ENCODE measurements at regions not wholly inside any gene's neighbourhood (a gene's known extent, or its start where the extent isn't known, plus 50 kb on each side); places are given as distances from the start of the nearest gene placed in this dataset.
A peak's percentile ranks its signal among the peaks of the same experiment; 100 is the strongest.
"Not testable (repeated sequence)": the region's sequence is repeated elsewhere in the genome, so short reads cannot be mapped to it uniquely, and the experiment has no call there.

DNA sequence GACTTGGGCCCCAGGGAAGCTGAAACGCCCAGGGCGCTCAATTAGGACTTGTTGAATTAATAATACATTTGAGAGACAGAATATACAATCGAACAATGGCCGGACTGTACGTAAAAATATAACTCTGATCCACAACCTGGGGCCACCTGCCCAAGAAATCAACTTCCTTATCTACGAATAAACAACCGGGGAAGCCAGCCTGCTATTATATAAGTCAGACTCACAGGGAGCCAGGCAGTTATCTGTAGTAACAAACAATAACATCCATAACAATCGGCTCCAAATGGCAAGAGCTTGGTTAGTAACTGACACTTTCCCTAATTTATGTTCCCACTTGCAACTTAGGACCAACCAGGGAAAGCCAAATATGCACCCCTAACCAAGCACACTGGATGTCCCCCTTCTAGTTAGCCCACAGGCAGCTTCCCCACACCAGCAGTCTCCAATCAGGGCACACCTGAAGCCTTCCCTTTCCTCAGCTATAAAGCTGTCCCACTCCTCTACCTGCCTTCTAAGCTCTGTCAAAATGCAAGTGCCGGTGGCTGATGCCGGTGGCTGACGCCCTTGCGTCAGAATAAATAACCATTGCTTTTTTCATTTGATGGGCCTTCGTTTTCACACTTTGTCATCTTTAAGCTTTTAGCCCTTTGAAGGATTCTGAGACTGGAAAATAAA lies 135.2 kb downstream of the FAM72B start:
- no CpG with 5 or more reads among the region's 13 CpGs for WGBS (ENCODE audit: extremely low coverage, insufficient read length, low lambda C conversion rate)
- H3K4me1 ChIP-seq (ENCODE audit: insufficient read depth, low read length); H3K23ac ChIP-seq (ENCODE audit: insufficient read length, low read depth, low read length); H3K4me2 ChIP-seq (ENCODE audit: insufficient read depth, insufficient read length, low read length); H2BK120ac ChIP-seq (ENCODE audit: low read depth, low read length, poor library complexity, severe bottlenecking); H3K27me3 ChIP-seq (ENCODE audit: insufficient read depth, low read length); H3K36me3 Mint-ChIP-seq (ENCODE audit: insufficient read depth in 1 of 3, low read depth in 3 of 3); H2AFZ ChIP-seq (ENCODE audit: low read length); H3K27ac Mint-ChIP-seq; H4K8ac ChIP-seq (replicated peaks; ENCODE audit: insufficient read length, low read depth, low read length); H4K91ac ChIP-seq (ENCODE audit: insufficient read length, low read depth, low read length); H2BK5ac ChIP-seq (ENCODE audit: insufficient read length, low read length); H3K14ac ChIP-seq (ENCODE audit: insufficient read depth, low read length); H4K20me1 ChIP-seq (ENCODE audit: control insufficient read depth, insufficient read depth, insufficient read length); H3K23me2 ChIP-seq (ENCODE audit: insufficient read length, low read depth, low read length, poor library complexity, severe bottlenecking); H3T11ph ChIP-seq (ENCODE audit: low read length); H3K56ac ChIP-seq (ENCODE audit: insufficient read length, low read depth, low read length); H3K79me1 ChIP-seq (ENCODE audit: insufficient read depth, low read depth, low read length, poor library complexity, severe bottlenecking); H2BK15ac ChIP-seq (ENCODE audit: low read depth, low read length); H3K4ac ChIP-seq (ENCODE audit: low read depth, low read length); H3K9me3 Mint-ChIP-seq; H4K5ac ChIP-seq (ENCODE audit: insufficient read length, low read depth, low read length); H3K9ac ChIP-seq (ENCODE audit: extremely low read depth, insufficient read length, low read length); H3K79me2 ChIP-seq (ENCODE audit: insufficient read depth, low read length); H3K9me3 ChIP-seq (ENCODE audit: control insufficient read depth, low read depth, low read length); H2BK12ac ChIP-seq (ENCODE audit: insufficient read length, low read depth, low read length); H2BK20ac ChIP-seq (ENCODE audit: low read depth, low read length, poor library complexity, severe bottlenecking); DNase-seq; H2AK5ac ChIP-seq (ENCODE audit: insufficient read length, low read length); H3K18ac ChIP-seq (ENCODE audit: insufficient read length, low read depth, low read length); H3K27ac ChIP-seq (ENCODE audit: insufficient read length, low read depth, low read length): not testable (repeated sequence)
- Mint-ChIP-seq H3K4me3 (peak overlapping the region; percentile 45 to 56; a peak in 4 of 5 replicates), H3K27me3 (ENCODE audit: low read depth) (peaks cover 16% of the 10 kb centered on the region), H3K4me1 (peaks cover 9 to 11% of the 10 kb centered on the region in 2 experiments)

GRCh38 chr1:121050097-121050496 lies 134.0 kb downstream of the FAM72B start:
- H3K79me1 ChIP-seq (ENCODE audit: insufficient read depth, low read depth, low read length, poor library complexity, severe bottlenecking); H4K8ac ChIP-seq (replicated peaks; ENCODE audit: insufficient read length, low read depth, low read length); H3K79me2 ChIP-seq (ENCODE audit: insufficient read depth, low read length); H3K4me2 ChIP-seq (ENCODE audit: insufficient read depth, insufficient read length, low read length); H3K23me2 ChIP-seq (ENCODE audit: insufficient read length, low read depth, low read length, poor library complexity, severe bottlenecking); H2BK20ac ChIP-seq (ENCODE audit: low read depth, low read length, poor library complexity, severe bottlenecking); H2AFZ ChIP-seq (ENCODE audit: low read length); H3T11ph ChIP-seq (ENCODE audit: low read length); H3K56ac ChIP-seq (ENCODE audit: insufficient read length, low read depth, low read length); H3K9me3 ChIP-seq (ENCODE audit: control insufficient read depth, low read depth, low read length); H4K20me1 ChIP-seq (ENCODE audit: control insufficient read depth, insufficient read depth, insufficient read length); H3K23ac ChIP-seq (ENCODE audit: insufficient read length, low read depth, low read length); H2BK12ac ChIP-seq (ENCODE audit: insufficient read length, low read depth, low read length); H3K14ac ChIP-seq (ENCODE audit: insufficient read depth, low read length); H3K27me3 ChIP-seq (ENCODE audit: insufficient read depth, low read length); H3K4ac ChIP-seq (ENCODE audit: low read depth, low read length); H2AK5ac ChIP-seq (ENCODE audit: insufficient read length, low read length); H4K5ac ChIP-seq (ENCODE audit: insufficient read length, low read depth, low read length); H3K27ac Mint-ChIP-seq; H3K9ac ChIP-seq (ENCODE audit: extremely low read depth, insufficient read length, low read length); H3K4me3 Mint-ChIP-seq; H3K9me3 Mint-ChIP-seq; H2BK120ac ChIP-seq (ENCODE audit: low read depth, low read length, poor library complexity, severe bottlenecking); H3K27ac ChIP-seq (ENCODE audit: insufficient read length, low read depth, low read length); H2BK5ac ChIP-seq (ENCODE audit: insufficient read length, low read length); H3K36me3 Mint-ChIP-seq (ENCODE audit: insufficient read depth in 1 of 3, low read depth in 3 of 3); DNase-seq; H3K4me1 ChIP-seq (ENCODE audit: insufficient read depth, low read length); H3K18ac ChIP-seq (ENCODE audit: insufficient read length, low read depth, low read length); H4K91ac ChIP-seq (ENCODE audit: insufficient read length, low read depth, low read length); H2BK15ac ChIP-seq (ENCODE audit: low read depth, low read length): not testable (repeated sequence)
- H3K27me3 Mint-ChIP-seq (ENCODE audit: low read depth) = peaks cover 16% of the 10 kb centered on the region
- WGBS (ENCODE audit: extremely low coverage, insufficient read length, low lambda C conversion rate) = no CpG with 5 or more reads among the region's 5 CpGs
- H3K4me1 Mint-ChIP-seq = peaks cover 9 to 11% of the 10 kb centered on the region in 2 experiments
